Liver (tissue), 3 donors: ENCODE measurements at regions not wholly inside any gene's neighbourhood (a gene's known extent, or its start where the extent isn't known, plus 50 kb on each side); places are given as distances from the start of the nearest gene placed in this dataset.

ENCODE experiments used
- HNF4G ChIP-seq: IDR thresholded peaks from 2 replicates; pipeline ENCODE4 v1.6.1; 2016; ENCODE audit warnings: antibody characterized with exemption
- JUND ChIP-seq, 2 donors: IDR thresholded peaks; 2 replicates each; pipeline ENCODE4 v1.6.1; 2016; ENCODE audit warnings: antibody characterized with exemption in 2 of 2
- NR2F2 ChIP-seq: IDR thresholded peaks from 2 replicates; pipeline ENCODE4 v1.6.1; 2016; ENCODE audit warnings: antibody characterized with exemption
- RAD21 ChIP-seq, 2 donors: IDR thresholded peaks; 2 replicates each; pipeline ENCODE4 v1.6.1; 2016; ENCODE audit warnings: antibody characterized with exemption in 2 of 2, mild to moderate bottlenecking in 2 of 2
- SP1 ChIP-seq: IDR thresholded peaks from 2 replicates; pipeline ENCODE4 v1.6.1; 2018; ENCODE audit warnings: antibody characterized with exemption, mild to moderate bottlenecking
- TAF1 ChIP-seq: conservative IDR thresholded peaks from 2 replicates; pipeline ENCODE4 v1.6.1; 2016; ENCODE audit warnings: antibody characterized with exemption, mild to moderate bottlenecking
- YY1 ChIP-seq: IDR thresholded peaks from 2 replicates; pipeline ENCODE4 v1.6.1; 2016; ENCODE audit warnings: antibody characterized with exemption, mild to moderate bottlenecking
- TF ChIP-seq, protein P1 (sequence below): fragments of 150-350 bp; IDR thresholded peaks from 2 replicates; pipeline ENCODE4 v1.5.1; 2017; ENCODE audit warnings: improper control_type of control experiment, low read depth, low read length; ENCODE audit not compliant: missing input control
- TF ChIP-seq, protein P2 (sequence below): IDR thresholded peaks from 2 replicates; pipeline ENCODE4 v1.6.1; 2016; ENCODE audit warnings: antibody characterized with exemption, mild to moderate bottlenecking
- TF ChIP-seq, protein P3 (sequence below): IDR thresholded peaks from 2 replicates; pipeline ENCODE4 v1.6.1; 2016; ENCODE audit warnings: antibody characterized with exemption
- donor health status: healthy.
- donor health status: healthy.

DNA sequence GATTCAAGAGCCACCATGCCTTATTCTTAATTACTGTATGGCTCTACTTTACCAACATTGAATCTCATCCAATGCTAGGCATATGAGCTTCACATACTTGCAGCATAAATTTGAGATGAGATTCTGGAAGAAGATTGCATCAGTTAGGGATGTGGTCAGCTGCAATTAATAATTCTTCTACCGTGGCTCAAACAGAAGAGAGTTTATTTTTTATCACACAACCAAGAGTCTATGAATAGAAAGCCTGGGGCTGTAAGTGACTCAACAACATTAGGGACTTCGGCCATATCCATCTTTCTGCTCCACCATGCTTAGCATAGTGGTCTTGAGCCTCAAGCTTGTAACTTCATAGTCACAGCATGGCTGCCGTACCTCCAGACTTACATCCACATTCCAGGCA lies 179.4 kb upstream of the IRX6 start:
- TF ChIP-seq, protein P1, sequence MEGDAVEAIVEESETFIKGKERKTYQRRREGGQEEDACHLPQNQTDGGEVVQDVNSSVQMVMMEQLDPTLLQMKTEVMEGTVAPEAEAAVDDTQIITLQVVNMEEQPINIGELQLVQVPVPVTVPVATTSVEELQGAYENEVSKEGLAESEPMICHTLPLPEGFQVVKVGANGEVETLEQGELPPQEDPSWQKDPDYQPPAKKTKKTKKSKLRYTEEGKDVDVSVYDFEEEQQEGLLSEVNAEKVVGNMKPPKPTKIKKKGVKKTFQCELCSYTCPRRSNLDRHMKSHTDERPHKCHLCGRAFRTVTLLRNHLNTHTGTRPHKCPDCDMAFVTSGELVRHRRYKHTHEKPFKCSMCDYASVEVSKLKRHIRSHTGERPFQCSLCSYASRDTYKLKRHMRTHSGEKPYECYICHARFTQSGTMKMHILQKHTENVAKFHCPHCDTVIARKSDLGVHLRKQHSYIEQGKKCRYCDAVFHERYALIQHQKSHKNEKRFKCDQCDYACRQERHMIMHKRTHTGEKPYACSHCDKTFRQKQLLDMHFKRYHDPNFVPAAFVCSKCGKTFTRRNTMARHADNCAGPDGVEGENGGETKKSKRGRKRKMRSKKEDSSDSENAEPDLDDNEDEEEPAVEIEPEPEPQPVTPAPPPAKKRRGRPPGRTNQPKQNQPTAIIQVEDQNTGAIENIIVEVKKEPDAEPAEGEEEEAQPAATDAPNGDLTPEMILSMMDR: no peak
- no peak for TF ChIP-seq SP1
- TF ChIP-seq, protein P2, sequence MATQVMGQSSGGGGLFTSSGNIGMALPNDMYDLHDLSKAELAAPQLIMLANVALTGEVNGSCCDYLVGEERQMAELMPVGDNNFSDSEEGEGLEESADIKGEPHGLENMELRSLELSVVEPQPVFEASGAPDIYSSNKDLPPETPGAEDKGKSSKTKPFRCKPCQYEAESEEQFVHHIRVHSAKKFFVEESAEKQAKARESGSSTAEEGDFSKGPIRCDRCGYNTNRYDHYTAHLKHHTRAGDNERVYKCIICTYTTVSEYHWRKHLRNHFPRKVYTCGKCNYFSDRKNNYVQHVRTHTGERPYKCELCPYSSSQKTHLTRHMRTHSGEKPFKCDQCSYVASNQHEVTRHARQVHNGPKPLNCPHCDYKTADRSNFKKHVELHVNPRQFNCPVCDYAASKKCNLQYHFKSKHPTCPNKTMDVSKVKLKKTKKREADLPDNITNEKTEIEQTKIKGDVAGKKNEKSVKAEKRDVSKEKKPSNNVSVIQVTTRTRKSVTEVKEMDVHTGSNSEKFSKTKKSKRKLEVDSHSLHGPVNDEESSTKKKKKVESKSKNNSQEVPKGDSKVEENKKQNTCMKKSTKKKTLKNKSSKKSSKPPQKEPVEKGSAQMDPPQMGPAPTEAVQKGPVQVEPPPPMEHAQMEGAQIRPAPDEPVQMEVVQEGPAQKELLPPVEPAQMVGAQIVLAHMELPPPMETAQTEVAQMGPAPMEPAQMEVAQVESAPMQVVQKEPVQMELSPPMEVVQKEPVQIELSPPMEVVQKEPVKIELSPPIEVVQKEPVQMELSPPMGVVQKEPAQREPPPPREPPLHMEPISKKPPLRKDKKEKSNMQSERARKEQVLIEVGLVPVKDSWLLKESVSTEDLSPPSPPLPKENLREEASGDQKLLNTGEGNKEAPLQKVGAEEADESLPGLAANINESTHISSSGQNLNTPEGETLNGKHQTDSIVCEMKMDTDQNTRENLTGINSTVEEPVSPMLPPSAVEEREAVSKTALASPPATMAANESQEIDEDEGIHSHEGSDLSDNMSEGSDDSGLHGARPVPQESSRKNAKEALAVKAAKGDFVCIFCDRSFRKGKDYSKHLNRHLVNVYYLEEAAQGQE: no peak
- TF ChIP-seq YY1: no peak
- TF ChIP-seq JUND (IDR thresholded peaks at IDR 0.05): no peak
- no peak for TF ChIP-seq HNF4G
- no peak for TF ChIP-seq RAD21 (IDR thresholded peaks at IDR 0.05)
- TF ChIP-seq NR2F2: no peak
- no peak for TF ChIP-seq TAF1
- TF ChIP-seq, protein P3, sequence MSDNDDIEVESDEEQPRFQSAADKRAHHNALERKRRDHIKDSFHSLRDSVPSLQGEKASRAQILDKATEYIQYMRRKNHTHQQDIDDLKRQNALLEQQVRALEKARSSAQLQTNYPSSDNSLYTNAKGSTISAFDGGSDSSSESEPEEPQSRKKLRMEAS: no peak
